Tibial nerve (tissue), 4 donors: ENCODE measurements at regions not wholly inside any gene's neighbourhood (a gene's known extent, or its start where the extent isn't known, plus 50 kb on each side); places are given as distances from the start of the nearest gene placed in this dataset.

Experiments used
- CTCF ChIP-seq, 5 experiments: fragments of 200-600 bp in 3 of 5; fragments of 450-650 bp in 2 of 5; sonication (generic) in 3 of 5; IDR thresholded peaks; one replicate each; pipeline ENCODE4 v1.5.1; 2016 to 2019; ENCODE audit warnings: antibody characterized with exemption in 5 of 5, mild to moderate bottlenecking in 3 of 5, moderate library complexity in 2 of 5
- EP300 ChIP-seq, 2 donors: sonication (generic); formaldehyde crosslinking; IDR thresholded peaks; one replicate each; pipeline ENCODE4 v1.6.1; 2017; ENCODE audit warnings: antibody characterized with exemption in 2 of 2, mild to moderate bottlenecking in 1 of 2

GRCh38 chr9:10704720-10705119, 91.9 kb upstream of the PTPRD start:
- TF ChIP-seq CTCF (IDR thresholded peaks at IDR 0.05) (no peak), EP300 (IDR thresholded peaks at IDR 0.05) (no peak)
